ENCODE measurements at regions not wholly inside any gene's neighbourhood (a gene's known extent, or its start where the extent isn't known, plus 50 kb on each side); places are given as distances from the start of the nearest gene placed in this dataset.

- TF ChIP-seq CTCF (IDR thresholded peaks at IDR 0.05; ENCODE audit: control insufficient read depth, insufficient read depth, low read depth, low read length, missing control alignments) = no peak
- H3K4me3 ChIP-seq (ENCODE audit: control insufficient read depth, low read depth, low read length) = no peak overlapping the region
- DNase-seq (ENCODE audit: low read depth) = no peak
Measured at GRCh38 chr3:31164381-31164780, 269.9 kb upstream of the GADL1 start.

- no peak for DNase-seq (ENCODE audit: low read depth)
- TF ChIP-seq CTCF (IDR thresholded peaks at IDR 0.05; ENCODE audit: control insufficient read depth, insufficient read depth, low read depth, low read length, missing control alignments) = no peak
- no peak overlapping the region for H3K4me3 ChIP-seq (ENCODE audit: control insufficient read depth, low read depth, low read length)
Measured at GRCh38 chr3:31165399-31165860, 271.0 kb upstream of the GADL1 start.

GRCh38 chr3:31166249-31166885, 271.9 kb upstream of the GADL1 start:
- DNase-seq (ENCODE audit: low read depth) = peak; percentile 29
- no peak for TF ChIP-seq CTCF (IDR thresholded peaks at IDR 0.05; ENCODE audit: control insufficient read depth, insufficient read depth, low read depth, low read length, missing control alignments)
- no peak overlapping the region for H3K4me3 ChIP-seq (ENCODE audit: control insufficient read depth, low read depth, low read length)

- no peak for DNase-seq (ENCODE audit: low read depth)
- no peak overlapping the region for H3K4me3 ChIP-seq (ENCODE audit: control insufficient read depth, low read depth, low read length)
- TF ChIP-seq CTCF (IDR thresholded peaks at IDR 0.05; ENCODE audit: control insufficient read depth, insufficient read depth, low read depth, low read length, missing control alignments) = no peak
Measured at GRCh38 chr3:31167666-31168065, 273.2 kb upstream of the GADL1 start.

- no peak overlapping the region for H3K4me3 ChIP-seq (ENCODE audit: control insufficient read depth, low read depth, low read length)
- DNase-seq (ENCODE audit: low read depth) = peak; percentile 98
- no peak for TF ChIP-seq CTCF (IDR thresholded peaks at IDR 0.05; ENCODE audit: control insufficient read depth, insufficient read depth, low read depth, low read length, missing control alignments)
Measured at GRCh38 chr3:31170932-31171670, 276.6 kb upstream of the GADL1 start.

GRCh38 chr3:31172336-31172735, 277.9 kb upstream of the GADL1 start:
- H3K4me3 ChIP-seq (ENCODE audit: control insufficient read depth, low read depth, low read length) = no peak overlapping the region
- TF ChIP-seq CTCF (IDR thresholded peaks at IDR 0.05; ENCODE audit: control insufficient read depth, insufficient read depth, low read depth, low read length, missing control alignments) = no peak
- DNase-seq (ENCODE audit: low read depth) = no peak
